ENCODE measurements at regions not wholly inside any gene's neighbourhood (a gene's known extent, or its start where the extent isn't known, plus 50 kb on each side); places are given as distances from the start of the nearest gene placed in this dataset.

DNA sequence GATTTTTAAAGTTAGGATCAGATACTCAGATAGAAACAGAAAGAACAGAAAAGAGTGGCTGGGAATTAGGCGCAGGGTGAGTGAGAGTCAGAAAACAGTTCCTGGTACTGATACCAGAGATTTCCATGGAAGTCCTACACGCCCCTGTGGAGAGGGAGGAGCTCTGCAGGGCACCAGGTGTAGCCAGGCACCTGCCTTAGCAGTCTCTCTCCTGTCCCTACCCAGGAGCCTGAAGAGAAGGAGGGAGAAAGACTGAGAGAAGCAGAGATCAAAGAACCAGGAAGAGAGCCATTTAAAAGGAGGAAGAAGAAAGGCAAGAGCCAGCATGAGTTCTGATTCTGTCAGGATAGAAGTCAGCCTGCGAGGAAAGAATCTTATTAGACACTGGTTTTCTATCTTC, 65.0 kb downstream of the CBLN1 start:
- intact Hi-C loops (cut with DNase I), result no loop called here
- Histone ChIP-seq H3K27me3 (no peaks in the 10 kb centered on the region), H3K4me1 (no peaks in the 10 kb centered on the region), H3K27ac (no peak overlapping the region), H3K4me3 (no peak overlapping the region), H3K9me3 (no peaks in the 10 kb centered on the region), H3K36me3 (no peaks in the 10 kb centered on the region)
- 41 to 48% methylated on average over 3 of the region's 3 CpGs for WGBS, 2 donors
- no peak for TF ChIP-seq POLR2A (IDR thresholded peaks at IDR 0.05)
- TF ChIP-seq, protein P1, sequence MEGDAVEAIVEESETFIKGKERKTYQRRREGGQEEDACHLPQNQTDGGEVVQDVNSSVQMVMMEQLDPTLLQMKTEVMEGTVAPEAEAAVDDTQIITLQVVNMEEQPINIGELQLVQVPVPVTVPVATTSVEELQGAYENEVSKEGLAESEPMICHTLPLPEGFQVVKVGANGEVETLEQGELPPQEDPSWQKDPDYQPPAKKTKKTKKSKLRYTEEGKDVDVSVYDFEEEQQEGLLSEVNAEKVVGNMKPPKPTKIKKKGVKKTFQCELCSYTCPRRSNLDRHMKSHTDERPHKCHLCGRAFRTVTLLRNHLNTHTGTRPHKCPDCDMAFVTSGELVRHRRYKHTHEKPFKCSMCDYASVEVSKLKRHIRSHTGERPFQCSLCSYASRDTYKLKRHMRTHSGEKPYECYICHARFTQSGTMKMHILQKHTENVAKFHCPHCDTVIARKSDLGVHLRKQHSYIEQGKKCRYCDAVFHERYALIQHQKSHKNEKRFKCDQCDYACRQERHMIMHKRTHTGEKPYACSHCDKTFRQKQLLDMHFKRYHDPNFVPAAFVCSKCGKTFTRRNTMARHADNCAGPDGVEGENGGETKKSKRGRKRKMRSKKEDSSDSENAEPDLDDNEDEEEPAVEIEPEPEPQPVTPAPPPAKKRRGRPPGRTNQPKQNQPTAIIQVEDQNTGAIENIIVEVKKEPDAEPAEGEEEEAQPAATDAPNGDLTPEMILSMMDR (IDR thresholded peaks at IDR 0.05), result no peak
- DNase-seq, result no peak

DNA sequence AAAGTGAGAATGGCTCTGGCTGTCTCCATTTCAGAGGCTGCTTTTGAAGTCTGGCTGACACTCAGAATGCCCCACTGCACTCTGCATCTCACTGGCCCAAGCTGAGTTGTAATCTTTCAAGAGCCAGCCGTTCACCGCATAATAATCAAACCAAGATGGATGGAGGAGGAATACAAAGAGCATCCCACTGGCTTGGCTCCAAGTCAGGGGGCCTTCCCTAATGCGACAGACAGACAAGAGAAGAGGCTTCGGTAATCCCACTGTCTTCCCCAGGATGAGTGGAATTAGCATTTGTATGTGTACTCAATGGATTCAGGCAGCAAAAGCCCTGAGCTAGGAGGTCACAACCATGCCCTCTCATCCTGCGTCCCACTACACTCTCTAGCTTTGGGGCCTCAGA, 68.0 kb downstream of the CBLN1 start:
- no peaks in the 10 kb centered on the region for H3K9me3 ChIP-seq
- no peaks in the 10 kb centered on the region for H3K36me3 ChIP-seq
- H3K4me3 ChIP-seq, result no peak overlapping the region
- no peaks in the 10 kb centered on the region for H3K27me3 ChIP-seq
- intact Hi-C loops (cut with DNase I), result no loop called here
- H3K27ac ChIP-seq, result no peak overlapping the region
- TF ChIP-seq, protein P1 (IDR thresholded peaks at IDR 0.05), result no peak
- no peak for TF ChIP-seq POLR2A (IDR thresholded peaks at IDR 0.05)
- H3K4me1 ChIP-seq, result no peaks in the 10 kb centered on the region
- DNase-seq, result no peak
- WGBS, 2 donors, result 41 to 65% methylated on average over 3 to 5 of the region's 5 CpGs

DNA sequence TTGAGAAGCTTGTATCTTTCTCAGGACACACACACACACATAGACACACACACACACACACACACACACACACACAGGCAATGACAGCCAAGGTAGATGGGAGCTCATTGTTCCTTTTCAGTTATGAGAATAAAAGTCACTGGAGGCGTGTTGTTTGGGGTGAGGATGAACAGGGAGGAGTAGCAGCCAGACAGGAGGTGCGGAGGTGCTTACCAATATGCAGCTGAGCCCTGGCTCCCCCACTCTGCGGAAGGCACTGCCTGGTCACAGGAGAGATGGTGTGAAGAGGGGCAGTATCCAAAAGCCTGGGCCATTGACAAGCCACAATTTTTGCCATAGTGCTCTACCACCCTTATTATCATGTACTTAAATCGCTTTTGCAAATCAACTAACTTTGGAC, 77.4 kb downstream of the CBLN1 start:
- H3K4me1 ChIP-seq, result no peaks in the 10 kb centered on the region
- intact Hi-C loops (cut with DNase I), result no loop called here
- 70 to 76% methylated on average over 4 of the region's 4 CpGs for WGBS, 2 donors
- DNase-seq, result no peak
- TF ChIP-seq POLR2A (IDR thresholded peaks at IDR 0.05), result no peak
- TF ChIP-seq, protein P1 (IDR thresholded peaks at IDR 0.05), result no peak
- no peaks in the 10 kb centered on the region for H3K36me3 ChIP-seq
- H3K4me3 ChIP-seq, result no peak overlapping the region
- no peak overlapping the region for H3K27ac ChIP-seq
- H3K9me3 ChIP-seq, result no peaks in the 10 kb centered on the region
- no peaks in the 10 kb centered on the region for H3K27me3 ChIP-seq

DNA sequence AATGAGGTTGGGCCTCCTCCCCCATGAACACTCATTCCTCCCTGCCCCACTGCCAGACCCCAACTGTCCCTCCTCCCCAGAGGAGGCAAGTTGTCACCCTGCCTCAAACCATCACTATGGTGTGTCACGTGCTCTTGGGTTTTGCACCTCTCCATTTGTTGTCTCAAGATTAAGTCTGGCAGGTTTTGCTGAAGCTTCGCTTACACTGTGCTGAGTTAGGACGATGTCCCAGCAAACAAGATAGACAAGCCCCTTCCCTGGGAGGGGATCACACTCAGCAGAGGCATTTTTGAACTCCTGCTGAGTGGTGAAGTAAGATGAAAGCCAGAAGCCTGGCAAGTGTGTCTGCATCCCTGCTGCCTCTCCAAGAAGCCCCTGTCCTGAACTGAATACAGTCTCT, 78.3 kb downstream of the CBLN1 start:
- WGBS, 2 donors, result 8 to 17% methylated on average over 2 of the region's 3 CpGs
- intact Hi-C loops (cut with DNase I), result no loop called here
- H3K4me3 ChIP-seq, result no peak overlapping the region
- H3K9me3 ChIP-seq, result no peaks in the 10 kb centered on the region
- no peak for DNase-seq
- H3K27ac ChIP-seq, result no peak overlapping the region
- no peaks in the 10 kb centered on the region for H3K36me3 ChIP-seq
- H3K4me1 ChIP-seq, result no peaks in the 10 kb centered on the region
- no peaks in the 10 kb centered on the region for H3K27me3 ChIP-seq
- TF ChIP-seq, protein P1 (IDR thresholded peaks at IDR 0.05), result no peak
- no peak for TF ChIP-seq POLR2A (IDR thresholded peaks at IDR 0.05)

DNA sequence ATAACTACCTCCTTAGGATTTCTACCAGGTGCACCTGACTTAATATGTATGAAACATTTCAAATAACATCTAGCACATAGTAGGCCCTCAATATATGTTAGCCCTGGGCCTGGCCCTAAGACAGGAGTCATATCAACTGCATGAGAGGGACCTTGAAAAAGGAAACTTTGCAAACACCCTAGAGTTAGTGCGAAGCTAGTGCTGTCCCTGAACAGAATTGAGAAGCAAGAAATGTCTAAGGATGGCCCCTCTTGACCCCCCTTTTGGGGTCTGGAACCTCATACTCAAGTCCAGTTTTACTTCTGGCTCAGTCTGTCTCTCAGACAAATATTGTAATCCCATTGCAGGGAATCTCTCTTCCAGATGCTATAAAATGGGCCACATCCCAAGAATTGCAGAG, 80.5 kb downstream of the CBLN1 start:
- H3K27ac ChIP-seq, result no peak overlapping the region
- no peak for DNase-seq
- no peak overlapping the region for H3K4me3 ChIP-seq
- no peaks in the 10 kb centered on the region for H3K27me3 ChIP-seq
- 44 to 83% methylated on average over 1 of the region's 1 CpG for WGBS, 2 donors
- TF ChIP-seq POLR2A (IDR thresholded peaks at IDR 0.05), result no peak
- TF ChIP-seq, protein P1 (IDR thresholded peaks at IDR 0.05), result no peak
- H3K36me3 ChIP-seq, result no peaks in the 10 kb centered on the region
- intact Hi-C loops (cut with DNase I), result no loop called here
- H3K9me3 ChIP-seq, result no peaks in the 10 kb centered on the region
- no peaks in the 10 kb centered on the region for H3K4me1 ChIP-seq

All from esophagus squamous epithelium (tissue), 5 donors.